HEK293 (cell line): ENCODE measurements at regions not wholly inside any gene's neighbourhood (a gene's known extent, or its start where the extent isn't known, plus 50 kb on each side); places are given as distances from the start of the nearest gene placed in this dataset.

Source experiments
- ATF2 ChIP-seq: fragments of 450-650 bp; formaldehyde crosslinking; IDR thresholded peaks from 2 replicates; pipeline ENCODE4 v1.5.1; 2016; ENCODE audit warnings: missing biosample characterization, missing genetic modification characterization, low read depth
- CTCF ChIP-seq: fragments of 450-650 bp; formaldehyde crosslinking; IDR thresholded peaks from 2 replicates; pipeline ENCODE4 v1.5.1; 2016; ENCODE audit warnings: missing biosample characterization, missing genetic modification characterization
- FEZF1 ChIP-seq: fragments of 450-650 bp; formaldehyde crosslinking; IDR thresholded peaks from 2 replicates; pipeline ENCODE4 v1.5.1; 2016; ENCODE audit warnings: missing biosample characterization, missing genetic modification characterization
- ZBTB17 ChIP-seq: fragments of 450-650 bp; formaldehyde crosslinking; IDR thresholded peaks from 2 replicates; pipeline ENCODE4 v1.5.1; 2016; ENCODE audit warnings: missing biosample characterization, missing genetic modification characterization
- ZBTB49 ChIP-seq: fragments of 450-650 bp; formaldehyde crosslinking; IDR thresholded peaks from 2 replicates; pipeline ENCODE4 v1.5.1; 2016; ENCODE audit warnings: missing biosample characterization, missing genetic modification characterization, low read depth
- ZNF18 ChIP-seq: fragments of 450-650 bp; formaldehyde crosslinking; IDR thresholded peaks from 2 replicates; pipeline ENCODE4 v1.5.1; 2016; ENCODE audit warnings: missing biosample characterization, missing genetic modification characterization
- ZNF24 ChIP-seq: fragments of 450-650 bp; formaldehyde crosslinking; IDR thresholded peaks from 2 replicates; pipeline ENCODE4 v1.5.1; 2016; ENCODE audit warnings: missing biosample characterization, missing genetic modification characterization
- ZNF302 ChIP-seq: fragments of 450-650 bp; formaldehyde crosslinking; IDR thresholded peaks from 2 replicates; pipeline ENCODE4 v1.5.1; 2016; ENCODE audit warnings: missing biosample characterization, missing genetic modification characterization, low read depth
- ZNF350 ChIP-seq: fragments of 450-650 bp; formaldehyde crosslinking; IDR thresholded peaks from 2 replicates; pipeline ENCODE4 v1.5.0; 2017; ENCODE audit warnings: missing biosample characterization, mild to moderate bottlenecking, missing genetic modification characterization
- ZNF664 ChIP-seq: fragments of 450-650 bp; formaldehyde crosslinking; IDR thresholded peaks from 2 replicates; pipeline ENCODE4 v1.5.1; 2016; ENCODE audit warnings: missing biosample characterization, missing genetic modification characterization

GRCh38 chr15:96115642-96116041 is 214.9 kb upstream of the NR2F2 start:
- TF ChIP-seq ZBTB49 (tag by site-specific recombination) (no peak), ZBTB17 (tag by site-specific recombination) (no peak), CTCF (no peak), FEZF1 (tag by site-specific recombination) (no peak), ZNF18 (tag by site-specific recombination) (no peak), ZNF664 (tag by site-specific recombination) (no peak), ATF2 (tag by site-specific recombination) (no peak), ZNF24 (no peak), ZNF302 (tag by site-specific recombination) (no peak), ZNF350 (tag by site-specific recombination) (no peak)
